IMR-90 (cell line): ENCODE measurements at regions not wholly inside any gene's neighbourhood (a gene's known extent, or its start where the extent isn't known, plus 50 kb on each side); places are given as distances from the start of the nearest gene placed in this dataset.

Experiments
- ATAC-seq: fragments of 200-7000 bp; cut with Tn5 transposase; 2 replicates; pipeline ENCODE4 v1.9.1; 2020; ENCODE audit warnings: low read depth, mild to moderate bottlenecking, moderate library complexity
- BruUV-seq: library from RNA; stranded (reverse); fragments of 400-500 nt; replicated peaks from 2 replicates; lab custom pipeline; 2021; lab: Mats Ljungman, UMichigan
- CTCF ChIA-PET: fragments of 300-600 bp; formaldehyde crosslinking; extraction: SDS; loops from one replicate; lab custom pipeline; 2021; ENCODE audit warnings: antibody characterized with exemption; lab: Yijun Ruan, JAX
- POLR2A ChIA-PET: fragments of 300-600 bp; sonication (Branson Sonifier 250); formaldehyde crosslinking; loops from one replicate; lab custom pipeline; 2022; ENCODE audit warnings: antibody characterized with exemption; ENCODE audit not compliant: unreplicated experiment; lab: Charles Lee
- DNase-seq: peaks from one replicate; pipeline ENCODE4 v3.0.0; 2013
- H2AFZ ChIP-seq: replicated peaks from 2 replicates; pipeline ENCODE3; 2013; ENCODE audit warnings: low read length, mild to moderate bottlenecking; ENCODE audit not compliant: poor library complexity
- H2AK5ac ChIP-seq: 2 replicates; pipeline ENCODE4 v1.6.1; 2013; ENCODE audit warnings: low read depth, low read length, inconsistent platforms
- H2AK9ac ChIP-seq: replicated peaks from 2 replicates; pipeline ENCODE3; 2013; ENCODE audit warnings: mild to moderate bottlenecking, low read depth, low read length, moderate library complexity; ENCODE audit not compliant: poor library complexity
- H2BK120ac ChIP-seq: 2 replicates; pipeline ENCODE4 v1.6.1; 2013; ENCODE audit warnings: low read depth, low read length, inconsistent platforms
- H2BK15ac ChIP-seq: 3 replicates; pipeline ENCODE4 v1.6.1; 2013; ENCODE audit warnings: low read depth, low read length, inconsistent platforms
- H2BK20ac ChIP-seq: 2 replicates; pipeline ENCODE4 v1.6.1; 2013; ENCODE audit warnings: low read depth, mild to moderate bottlenecking, inconsistent platforms, low read length, moderate library complexity
- H2BK5ac ChIP-seq: 2 replicates; pipeline ENCODE4 v1.6.1; 2013; ENCODE audit warnings: mild to moderate bottlenecking, low read depth, low read length, inconsistent platforms; ENCODE audit not compliant: poor library complexity, severe bottlenecking
- H3K14ac ChIP-seq: replicated peaks from 2 replicates; pipeline ENCODE4 v1.6.1; 2013; ENCODE audit warnings: low read depth, low read length, inconsistent platforms
- H3K18ac ChIP-seq: 2 replicates; pipeline ENCODE4 v1.6.1; 2013; ENCODE audit warnings: low read depth, low read length, control low read depth
- H3K23ac ChIP-seq: 2 replicates; pipeline ENCODE4 v1.6.1; 2013; ENCODE audit warnings: low read depth, low read length, inconsistent platforms
- H3K27ac ChIP-seq: 2 replicates; pipeline ENCODE4 v1.5.1; 2013; ENCODE audit warnings: mild to moderate bottlenecking, control low read depth, low read length; ENCODE audit not compliant: insufficient read depth
- H3K27me3 ChIP-seq: 2 replicates; pipeline ENCODE4 v1.6.1; 2013; ENCODE audit warnings: low read length; ENCODE audit not compliant: control insufficient read depth, insufficient read depth
- H3K36me3 ChIP-seq: 2 replicates; pipeline ENCODE4 v1.6.1; 2013; ENCODE audit warnings: low read length, mixed read lengths; ENCODE audit not compliant: control insufficient read depth, insufficient read depth
- H3K4ac ChIP-seq: 2 replicates; pipeline ENCODE4 v1.6.1; 2013; ENCODE audit warnings: low read depth, low read length, inconsistent platforms
- H3K4me1 ChIP-seq: 2 replicates; pipeline ENCODE4 v1.6.1; 2013; ENCODE audit warnings: low read length, mixed read lengths; ENCODE audit not compliant: control insufficient read depth, insufficient read depth
- H3K4me2 ChIP-seq: 2 replicates; pipeline ENCODE4 v1.6.1; 2013; ENCODE audit warnings: low read depth, mild to moderate bottlenecking, control low read depth, low read length, moderate library complexity
- H3K4me3 ChIP-seq: 2 replicates; pipeline ENCODE4 v1.5.1; 2013; ENCODE audit warnings: low read depth, mild to moderate bottlenecking, control low read depth, low read length, moderate library complexity; ENCODE audit not compliant: insufficient read depth
- H3K56ac ChIP-seq: 2 replicates; pipeline ENCODE4 v1.6.1; 2013; ENCODE audit warnings: low read length, inconsistent platforms; ENCODE audit not compliant: insufficient read depth; ENCODE audit errors: extremely low read depth
- H3K79me1 ChIP-seq, 2 experiments: 2 replicates each; pipeline ENCODE4 v1.6.1; 2013; ENCODE audit warnings: low read length in 2 of 2, inconsistent platforms in 1 of 2, low read depth in 1 of 2
- H3K9ac ChIP-seq: 2 replicates; pipeline ENCODE4 v1.6.1; 2013; ENCODE audit warnings: low read depth, low read length, control low read depth
- H3K9me1 ChIP-seq: 2 replicates; pipeline ENCODE4 v1.6.1; 2013; ENCODE audit warnings: low read length, inconsistent platforms; ENCODE audit not compliant: insufficient read depth
- H3K9me3 ChIP-seq: 2 replicates; pipeline ENCODE4 v1.6.1; 2013; ENCODE audit warnings: low read length; ENCODE audit not compliant: control insufficient read depth, insufficient read depth
- H4K20me1 ChIP-seq: 2 replicates; pipeline ENCODE4 v1.6.1; 2013; ENCODE audit warnings: low read length, inconsistent platforms; ENCODE audit not compliant: insufficient read depth
- H4K5ac ChIP-seq: 2 replicates; pipeline ENCODE4 v1.6.1; 2013; ENCODE audit warnings: mild to moderate bottlenecking, low read depth, low read length, control low read depth
- H4K8ac ChIP-seq, 2 experiments: 2 replicates each; pipeline ENCODE4 v1.6.1; 2013; ENCODE audit warnings: low read depth in 2 of 2, low read length in 2 of 2, control low read depth in 1 of 2, inconsistent platforms in 1 of 2
- H4K91ac ChIP-seq: 2 replicates; pipeline ENCODE4 v1.6.1; 2013; ENCODE audit warnings: low read depth, low read length, inconsistent platforms; ENCODE audit not compliant: insufficient read depth
- CEBPB ChIP-seq: IDR thresholded peaks from 2 replicates; pipeline ENCODE4 v1.6.1; 2012; ENCODE audit warnings: low read depth, low read length, improper control_type of control experiment
- ELK1 ChIP-seq: fragments of 150-350 bp; IDR thresholded peaks from 2 replicates; pipeline ENCODE4 v1.6.1; 2016; ENCODE audit warnings: low read depth, mild to moderate bottlenecking, low read length, moderate library complexity, borderline replicate concordance
- MXI1 ChIP-seq: IDR thresholded peaks from 2 replicates; pipeline ENCODE4 v1.6.1; 2012; ENCODE audit warnings: low read depth, mild to moderate bottlenecking, low read length, moderate library complexity, borderline replicate concordance
- RFX5 ChIP-seq: IDR thresholded peaks from 2 replicates; pipeline ENCODE4 v1.8.0; 2012; ENCODE audit warnings: low read depth, mild to moderate bottlenecking, low read length, moderate library complexity
- WGBS, 2 experiments: methylation state at CpG; one replicate each; pipeline versions ENCODE4 v1.1.5 to v1.1.7; 2013; ENCODE audit warnings: missing lambda C conversion rate in 2 of 2; ENCODE audit not compliant: insufficient read length in 1 of 2; ENCODE audit errors: extremely low coverage in 2 of 2; 5-methylcytosine and 5-hydroxymethylcytosine counted together
- dilution Hi-C: fragments of 300-500 bp; cut with HindIII; formaldehyde crosslinking; loops from one replicate; pipeline ENCODE4 v1.14.3; 2018; ENCODE audit warnings: low sequenced_read_pairs; ENCODE audit not compliant: unreplicated experiment
- in situ Hi-C: fragments of 300-500 bp; cut with MboI; formaldehyde crosslinking; loops from 3 replicates; pipeline ENCODE4 v1.14.3; 2019; ENCODE audit warnings: low sequenced_read_pairs, inconsistent platforms, mixed read lengths
- intact Hi-C: fragments of 100-400 bp; cut with micrococcal nuclease; formaldehyde crosslinking; loops from 2 replicates; pipeline ENCODE4 v1.10.0; 2022

GRCh38 chr10:47127188-47127785, 172.7 kb upstream of the GDF10 start:
- H4K20me1 ChIP-seq, result no peaks in the 10 kb centered on the region
- no peak overlapping the region for H3K14ac ChIP-seq
- H2BK15ac ChIP-seq, result no peak overlapping the region
- no peaks in the 10 kb centered on the region for H3K79me1 ChIP-seq
- H4K8ac ChIP-seq, result no peak overlapping the region
- H3K9me1 ChIP-seq, result no peaks in the 10 kb centered on the region
- H3K4me3 ChIP-seq, result no peak overlapping the region
- no peak overlapping the region for H3K23ac ChIP-seq
- ChIA-PET CTCF (no interaction called here), POLR2A (no interaction called here)
- no peak overlapping the region for H3K9ac ChIP-seq
- H2AK5ac ChIP-seq, result no peak overlapping the region
- H2BK5ac ChIP-seq, result no peak overlapping the region
- H4K91ac ChIP-seq, result no peak overlapping the region
- H3K56ac ChIP-seq, result no peak overlapping the region
- no peaks in the 10 kb centered on the region for H3K4me1 ChIP-seq
- intact Hi-C loops, result no loop called here
- no peak overlapping the region for H2AK9ac ChIP-seq
- H3K36me3 ChIP-seq, result no peaks in the 10 kb centered on the region
- ATAC-seq (no peak), DNase-seq (no peak)
- H2BK20ac ChIP-seq, result no peak overlapping the region
- H2AFZ ChIP-seq, result peak overlapping the region; percentile 23
- dilution Hi-C loops, result no loop called here
- no peak overlapping the region for H3K18ac ChIP-seq
- BruUV-seq, result no TSS peak
- H3K4ac ChIP-seq, result no peak overlapping the region; the same call in 1 of the 2 replicates
- no peaks in the 10 kb centered on the region for H3K27me3 ChIP-seq
- no peak overlapping the region for H3K27ac ChIP-seq
- no peak overlapping the region for H4K5ac ChIP-seq
- no peak overlapping the region for H3K4me2 ChIP-seq
- H2BK120ac ChIP-seq, result no peak overlapping the region
- in situ Hi-C loops, result no loop called here
- WGBS, 2 experiments, result no CpG with 5 or more reads among the region's 5 CpGs
- TF ChIP-seq CEBPB, result no peak
- TF ChIP-seq ELK1, result no peak
- no peak for TF ChIP-seq MXI1
- TF ChIP-seq RFX5, result no peak
- H3K9me3 ChIP-seq, result no peaks in the 10 kb centered on the region
